OCI-LY3 (cell line): ENCODE measurements at regions not wholly inside any gene's neighbourhood (a gene's known extent, or its start where the extent isn't known, plus 50 kb on each side); places are given as distances from the start of the nearest gene placed in this dataset.

Experiments used
- EZH2phosphoT487 ChIP-seq: fragments of 200-600 bp; shearing (Covaris generic); IDR thresholded peaks from 2 replicates; pipeline ENCODE4 v1.6.1; 2018; ENCODE audit warnings: antibody characterized with exemption, mixed run types, low read depth
- TF ChIP-seq, protein P1 (sequence below): fragments of 200-600, 300-600 bp; sonication (generic); IDR thresholded peaks from 2 replicates; pipeline ENCODE4 v1.5.1; 2014; ENCODE audit warnings: antibody characterized with exemption, low read length, low read depth

DNA sequence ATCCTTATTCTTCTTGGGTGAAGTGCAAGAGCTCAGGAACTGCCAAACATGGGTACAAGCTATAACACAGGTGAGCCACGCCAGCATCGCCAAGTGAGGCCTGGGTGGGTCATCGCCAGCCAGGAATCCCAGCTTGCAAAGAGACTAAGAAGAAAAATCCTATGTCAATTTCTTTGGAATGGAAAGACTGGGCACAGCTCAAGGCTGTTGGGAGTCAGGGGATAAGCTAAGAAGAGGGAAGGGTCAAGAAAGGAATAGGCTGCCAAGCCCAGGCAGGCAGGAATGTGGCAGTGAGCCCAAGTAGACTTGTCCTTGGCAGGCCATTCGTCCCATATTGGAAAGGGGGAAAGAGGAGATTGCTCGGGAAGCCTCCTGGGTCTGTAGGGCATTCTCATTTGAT lies 191.4 kb upstream of the CDH5 start:
- TF ChIP-seq, protein P1, sequence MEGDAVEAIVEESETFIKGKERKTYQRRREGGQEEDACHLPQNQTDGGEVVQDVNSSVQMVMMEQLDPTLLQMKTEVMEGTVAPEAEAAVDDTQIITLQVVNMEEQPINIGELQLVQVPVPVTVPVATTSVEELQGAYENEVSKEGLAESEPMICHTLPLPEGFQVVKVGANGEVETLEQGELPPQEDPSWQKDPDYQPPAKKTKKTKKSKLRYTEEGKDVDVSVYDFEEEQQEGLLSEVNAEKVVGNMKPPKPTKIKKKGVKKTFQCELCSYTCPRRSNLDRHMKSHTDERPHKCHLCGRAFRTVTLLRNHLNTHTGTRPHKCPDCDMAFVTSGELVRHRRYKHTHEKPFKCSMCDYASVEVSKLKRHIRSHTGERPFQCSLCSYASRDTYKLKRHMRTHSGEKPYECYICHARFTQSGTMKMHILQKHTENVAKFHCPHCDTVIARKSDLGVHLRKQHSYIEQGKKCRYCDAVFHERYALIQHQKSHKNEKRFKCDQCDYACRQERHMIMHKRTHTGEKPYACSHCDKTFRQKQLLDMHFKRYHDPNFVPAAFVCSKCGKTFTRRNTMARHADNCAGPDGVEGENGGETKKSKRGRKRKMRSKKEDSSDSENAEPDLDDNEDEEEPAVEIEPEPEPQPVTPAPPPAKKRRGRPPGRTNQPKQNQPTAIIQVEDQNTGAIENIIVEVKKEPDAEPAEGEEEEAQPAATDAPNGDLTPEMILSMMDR: no peak
- TF ChIP-seq EZH2phosphoT487: no peak
